Brain microvascular endothelial cell (primary cell): ENCODE measurements at regions not wholly inside any gene's neighbourhood (a gene's known extent, or its start where the extent isn't known, plus 50 kb on each side); places are given as distances from the start of the nearest gene placed in this dataset.

ENCODE experiments used
- DNase-seq: peaks from one replicate; pipeline ENCODE4 v3.0.0-alpha.2; 2020
- H3K27ac ChIP-seq: fragments of 250-450 bp; sonication (Bioruptor Pico); 2 replicates; pipeline ENCODE4 v1.5.1; 2020; ENCODE audit warnings: mild to moderate bottlenecking, moderate library complexity
- H3K27me3 ChIP-seq: fragments of 250-450 bp; sonication (Bioruptor Pico); replicated peaks from 2 replicates; pipeline ENCODE4 v1.5.1; 2020; ENCODE audit warnings: mild to moderate bottlenecking
- H3K36me3 ChIP-seq: fragments of 250-450 bp; sonication (Bioruptor Pico); replicated peaks from 2 replicates; pipeline ENCODE4 v1.5.1; 2020; ENCODE audit warnings: mild to moderate bottlenecking
- H3K4me3 ChIP-seq: 2 replicates; pipeline ENCODE4 v1.5.1; 2011; ENCODE audit warnings: low read depth, mild to moderate bottlenecking, control low read depth, low read length, moderate library complexity
- CTCF ChIP-seq: IDR thresholded peaks from 2 replicates; pipeline ENCODE4 v1.5.1; 2011; ENCODE audit warnings: low read depth, mild to moderate bottlenecking, moderate library complexity, low read length, control low read depth, inconsistent platforms; ENCODE audit errors: missing control alignments
- in situ Hi-C: cut with HindIII; loops from 2 replicates; pipeline ENCODE4 v1.10.0; 2017; ENCODE audit warnings: low sequenced_read_pairs, low pct_ligation_motif_present

GRCh38 chr15:29411299-29411698 lies 141.7 kb upstream of the NSMCE3 start:
- Histone ChIP-seq H3K4me3 (no peak overlapping the region), H3K27ac (no peak overlapping the region), H3K36me3 (no peaks in the 10 kb centered on the region), H3K27me3 (no peaks in the 10 kb centered on the region)
- DNase-seq: no peak
- TF ChIP-seq CTCF: no peak
- in situ Hi-C loops: no loop called here

- TF ChIP-seq CTCF: no peak
- DNase-seq: peak; percentile 15
- Histone ChIP-seq H3K27me3 (no peaks in the 10 kb centered on the region), H3K27ac (no peak overlapping the region), H3K4me3 (no peak overlapping the region), H3K36me3 (no peaks in the 10 kb centered on the region)
- in situ Hi-C loops: no loop called here
Measured at GRCh38 chr15:29410338-29410737, 140.7 kb upstream of the NSMCE3 start.

- Histone ChIP-seq H3K27me3 (no peaks in the 10 kb centered on the region), H3K27ac (no peak overlapping the region), H3K4me3 (no peak overlapping the region), H3K36me3 (no peaks in the 10 kb centered on the region)
- no peak for DNase-seq
- TF ChIP-seq CTCF: no peak
- in situ Hi-C loops: no loop called here
Measured at GRCh38 chr15:29409890-29410289, 140.3 kb upstream of the NSMCE3 start.

GRCh38 chr15:29405564-29405963 lies 135.9 kb upstream of the NSMCE3 start:
- in situ Hi-C loops: no loop called here
- Histone ChIP-seq H3K36me3 (no peaks in the 10 kb centered on the region), H3K27me3 (no peaks in the 10 kb centered on the region), H3K4me3 (no peak overlapping the region), H3K27ac (no peak overlapping the region)
- no peak for DNase-seq
- TF ChIP-seq CTCF: no peak

GRCh38 chr15:29403772-29404171 lies 134.2 kb upstream of the NSMCE3 start:
- TF ChIP-seq CTCF: peak; percentile 16
- Histone ChIP-seq H3K36me3 (no peaks in the 10 kb centered on the region), H3K27me3 (no peaks in the 10 kb centered on the region), H3K27ac (no peak overlapping the region), H3K4me3 (no peak overlapping the region)
- no peak for DNase-seq
- in situ Hi-C loops: no loop called here

GRCh38 chr15:29401644-29402043 lies 132.0 kb upstream of the NSMCE3 start:
- in situ Hi-C loops: no loop called here
- no peak overlapping the region for H3K4me3 ChIP-seq
- no peak overlapping the region for H3K27ac ChIP-seq

More at GRCh38 chr15:29401644-29402043, 132.0 kb upstream of the NSMCE3 start:
- DNase-seq: no peak
- TF ChIP-seq CTCF: no peak
- H3K36me3 ChIP-seq: no peaks in the 10 kb centered on the region
- H3K27me3 ChIP-seq: no peaks in the 10 kb centered on the region
